Neuronal stem cell (in vitro differentiated cells): ENCODE measurements at regions not wholly inside any gene's neighbourhood (a gene's known extent, or its start where the extent isn't known, plus 50 kb on each side); places are given as distances from the start of the nearest gene placed in this dataset.
A peak's percentile ranks its signal among the peaks of the same experiment; 100 is the strongest.

Source experiments
- DNase-seq: peaks from one replicate; pipeline ENCODE4 v3.0.0-alpha.2; 2013; ENCODE audit warnings: low spot score
- H2AFZ ChIP-seq: one replicate; pipeline ENCODE4 v1.6.1; 2013; ENCODE audit warnings: mild to moderate bottlenecking, low read length, inconsistent platforms
- H2AK5ac ChIP-seq: 2 replicates; pipeline ENCODE4 v1.6.1; 2013; ENCODE audit warnings: low read depth, mild to moderate bottlenecking, inconsistent platforms, low read length, moderate library complexity, mixed read lengths
- H2BK120ac ChIP-seq: 2 replicates; pipeline ENCODE4 v1.6.1; 2013; ENCODE audit warnings: low read depth, mild to moderate bottlenecking, inconsistent platforms, low read length, moderate library complexity, mixed read lengths
- H2BK12ac ChIP-seq: one replicate; pipeline ENCODE4 v1.6.1; 2013; ENCODE audit warnings: low read length, inconsistent platforms
- H2BK15ac ChIP-seq: 2 replicates; pipeline ENCODE4 v1.6.1; 2013; ENCODE audit warnings: mild to moderate bottlenecking, low read length, inconsistent platforms, mixed read lengths
- H2BK5ac ChIP-seq: one replicate; pipeline ENCODE4 v1.6.1; 2013; ENCODE audit warnings: inconsistent platforms, mild to moderate bottlenecking, low read length, moderate library complexity
- H3K14ac ChIP-seq: one replicate; pipeline ENCODE4 v1.6.1; 2013; ENCODE audit warnings: low read length, inconsistent platforms
- H3K18ac ChIP-seq: 2 replicates; pipeline ENCODE4 v1.6.1; 2013; ENCODE audit warnings: low read length, inconsistent platforms
- H3K23ac ChIP-seq: 2 replicates; pipeline ENCODE4 v1.6.1; 2013; ENCODE audit warnings: low read depth, mild to moderate bottlenecking, mixed read lengths, low read length, inconsistent platforms; ENCODE audit not compliant: poor library complexity
- H3K27ac ChIP-seq: replicated peaks from 3 replicates; pipeline ENCODE4 v1.5.1; 2013; ENCODE audit warnings: low read length, inconsistent platforms
- H3K27me3 ChIP-seq, 3 experiments: 2 replicates each; pipeline ENCODE4 v1.6.1; 2013; ENCODE audit warnings: low read length in 3 of 3, mild to moderate bottlenecking in 2 of 3, inconsistent platforms in 1 of 3, low read depth in 1 of 3, mixed read lengths in 1 of 3, moderate library complexity in 1 of 3; ENCODE audit not compliant: control insufficient read depth in 3 of 3, insufficient read depth in 3 of 3
- H3K36me3 ChIP-seq, 2 donors: replicated peaks in 1 of 2; 2 replicates each; pipeline ENCODE4 v1.6.1; 2013; ENCODE audit warnings: low read length in 2 of 2; ENCODE audit not compliant: control insufficient read depth in 2 of 2, insufficient read depth in 2 of 2
- H3K4ac ChIP-seq: 2 replicates; pipeline ENCODE4 v1.6.1; 2013; ENCODE audit warnings: inconsistent platforms, mild to moderate bottlenecking, low read length, moderate library complexity
- H3K4me1 ChIP-seq, 2 donors: 1 replicate in 1 of 2; 2 replicates in 1 of 2; pipeline ENCODE4 v1.6.1; 2013; ENCODE audit warnings: low read length in 2 of 2, low read depth in 1 of 2; ENCODE audit not compliant: control insufficient read depth in 2 of 2, insufficient read depth in 1 of 2
- H3K4me2 ChIP-seq: one replicate; pipeline ENCODE4 v1.6.1; 2013; ENCODE audit warnings: mild to moderate bottlenecking, low read length, inconsistent platforms; ENCODE audit not compliant: insufficient read depth, poor library complexity, severe bottlenecking
- H3K4me3 ChIP-seq, 2 donors: 2 replicates each; pipeline ENCODE4 v1.5.1; 2013; ENCODE audit warnings: low read length in 2 of 2, mild to moderate bottlenecking in 2 of 2, inconsistent platforms in 1 of 2, moderate library complexity in 1 of 2
- H3K79me1 ChIP-seq: one replicate; pipeline ENCODE4 v1.6.1; 2013; ENCODE audit warnings: low read depth, mild to moderate bottlenecking, inconsistent platforms, low read length, moderate library complexity
- H3K9ac ChIP-seq: one replicate; pipeline ENCODE4 v1.6.1; 2013; ENCODE audit warnings: mild to moderate bottlenecking, low read depth, low read length, inconsistent platforms; ENCODE audit not compliant: poor library complexity
- H3K9me3 ChIP-seq, 2 donors: replicated peaks in 1 of 2; 2 replicates each; pipeline versions ENCODE3 to v1.6.1; 2013; ENCODE audit warnings: low read length in 2 of 2, mild to moderate bottlenecking in 2 of 2, inconsistent platforms in 1 of 2, low read depth in 1 of 2, mixed read lengths in 1 of 2, moderate library complexity in 1 of 2; ENCODE audit not compliant: control insufficient read depth in 2 of 2, insufficient read depth in 1 of 2
- H4K8ac ChIP-seq: one replicate; pipeline ENCODE4 v1.6.1; 2013; ENCODE audit warnings: low read depth, mild to moderate bottlenecking, inconsistent platforms, low read length, moderate library complexity
- H4K91ac ChIP-seq: one replicate; pipeline ENCODE4 v1.6.1; 2013; ENCODE audit warnings: low read length, low read depth, mild to moderate bottlenecking, inconsistent platforms; ENCODE audit not compliant: poor library complexity
- WGBS, 2 donors: extraction: QIAGEN DNeasy Blood & Tissue Kit; methylation state at CpG; one replicate each; pipeline ENCODE4 v1.1.7; 2013; ENCODE audit warnings: missing lambda C conversion rate in 2 of 2, mixed read lengths in 1 of 2; ENCODE audit not compliant: insufficient read length in 2 of 2, insufficient replicate concordance in 1 of 2; ENCODE audit errors: extremely low coverage in 2 of 2; 5-methylcytosine and 5-hydroxymethylcytosine counted together

DNA sequence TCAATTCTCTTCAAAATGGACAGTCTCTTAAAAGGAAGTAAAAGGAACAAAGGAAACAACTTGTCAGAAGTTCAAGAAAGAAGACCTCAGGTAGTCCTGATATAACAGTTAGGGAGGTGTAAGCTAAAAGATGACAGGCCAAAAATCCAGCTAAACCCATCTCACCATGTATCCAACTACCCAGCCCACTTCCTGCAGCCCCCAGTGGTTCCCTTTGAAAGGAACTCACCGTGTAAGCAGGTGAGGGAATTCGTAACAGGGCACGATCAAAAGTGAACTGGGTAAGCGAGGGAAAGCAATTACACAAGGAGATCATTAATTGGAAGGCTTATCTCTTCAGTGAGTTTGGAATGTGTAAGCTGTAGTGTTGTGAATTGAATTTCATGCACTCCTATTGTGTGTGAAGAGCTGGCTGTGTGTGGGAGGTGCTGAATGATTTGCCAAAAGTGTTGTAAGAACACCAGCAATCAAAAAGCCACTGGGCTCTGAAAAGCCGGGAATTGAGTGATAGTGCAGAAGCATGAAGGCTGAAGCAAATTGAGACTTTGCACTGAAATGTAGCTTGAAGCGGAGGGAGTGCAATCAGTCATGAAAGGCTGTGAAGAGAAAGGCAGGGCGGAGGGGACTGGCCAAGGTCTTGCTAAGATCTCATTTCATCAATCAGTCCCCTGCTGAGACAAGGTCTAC, 914.2 kb upstream of the LCORL start:
- no peaks in the 10 kb centered on the region for H3K79me1 ChIP-seq
- no CpG with 5 or more reads among the region's 7 CpGs for WGBS, 2 donors
- H3K4me1 ChIP-seq = peaks cover 0 to 4% of the 10 kb centered on the region in 2 donors
- H3K4ac ChIP-seq = no peak overlapping the region
- H3K9me3 ChIP-seq = peaks cover 0 to 4% of the 10 kb centered on the region in 2 donors
- no peak overlapping the region for H3K14ac ChIP-seq
- H2BK5ac ChIP-seq = no peak overlapping the region
- no peak overlapping the region for H2BK15ac ChIP-seq
- peak overlapping the region; percentile 9 for H2AFZ ChIP-seq
- no peaks in the 10 kb centered on the region for H3K27me3 ChIP-seq
- H3K36me3 ChIP-seq = no peaks in the 10 kb centered on the region
- no peak overlapping the region for H3K18ac ChIP-seq
- H3K27ac ChIP-seq = peak overlapping the region; percentile 4
- no peak overlapping the region for H4K91ac ChIP-seq
- H3K4me3 ChIP-seq = no peak overlapping the region
- H2BK12ac ChIP-seq = no peak overlapping the region
- H3K9ac ChIP-seq = no peak overlapping the region
- DNase-seq = peak; percentile 42
- H2BK120ac ChIP-seq = no peak overlapping the region
- no peak overlapping the region for H3K4me2 ChIP-seq
- no peak overlapping the region for H3K23ac ChIP-seq
- H4K8ac ChIP-seq = no peak overlapping the region
- H2AK5ac ChIP-seq = no peak overlapping the region

GRCh38 chr4:18934197-18934596, 912.6 kb upstream of the LCORL start:
- Histone ChIP-seq H3K4me3 (no peak overlapping the region), H3K4ac (no peak overlapping the region), H2BK5ac (no peak overlapping the region), H2BK15ac (no peak overlapping the region), H3K4me2 (no peak overlapping the region), H3K14ac (no peak overlapping the region), H3K27me3 (no peaks in the 10 kb centered on the region), H3K23ac (no peak overlapping the region), H3K9me3 (peaks cover 0 to 4% of the 10 kb centered on the region in 2 donors), H3K79me1 (no peaks in the 10 kb centered on the region), H4K8ac (no peak overlapping the region), H3K27ac (no peak overlapping the region), H3K36me3 (no peaks in the 10 kb centered on the region), H3K9ac (no peak overlapping the region), H2BK120ac (no peak overlapping the region), H2AK5ac (no peak overlapping the region), H3K18ac (no peak overlapping the region), H4K91ac (no peak overlapping the region), H3K4me1 (peaks cover 0 to 4% of the 10 kb centered on the region in 2 donors), H2BK12ac (no peak overlapping the region), H2AFZ (no peak overlapping the region)
- WGBS, 2 donors = no CpG with 5 or more reads among the region's 4 CpGs
- DNase-seq = no peak

GRCh38 chr4:18932730-18933339, 911.3 kb upstream of the LCORL start:
- Histone ChIP-seq H2BK12ac (no peak overlapping the region), H3K9ac (no peak overlapping the region)

DNA sequence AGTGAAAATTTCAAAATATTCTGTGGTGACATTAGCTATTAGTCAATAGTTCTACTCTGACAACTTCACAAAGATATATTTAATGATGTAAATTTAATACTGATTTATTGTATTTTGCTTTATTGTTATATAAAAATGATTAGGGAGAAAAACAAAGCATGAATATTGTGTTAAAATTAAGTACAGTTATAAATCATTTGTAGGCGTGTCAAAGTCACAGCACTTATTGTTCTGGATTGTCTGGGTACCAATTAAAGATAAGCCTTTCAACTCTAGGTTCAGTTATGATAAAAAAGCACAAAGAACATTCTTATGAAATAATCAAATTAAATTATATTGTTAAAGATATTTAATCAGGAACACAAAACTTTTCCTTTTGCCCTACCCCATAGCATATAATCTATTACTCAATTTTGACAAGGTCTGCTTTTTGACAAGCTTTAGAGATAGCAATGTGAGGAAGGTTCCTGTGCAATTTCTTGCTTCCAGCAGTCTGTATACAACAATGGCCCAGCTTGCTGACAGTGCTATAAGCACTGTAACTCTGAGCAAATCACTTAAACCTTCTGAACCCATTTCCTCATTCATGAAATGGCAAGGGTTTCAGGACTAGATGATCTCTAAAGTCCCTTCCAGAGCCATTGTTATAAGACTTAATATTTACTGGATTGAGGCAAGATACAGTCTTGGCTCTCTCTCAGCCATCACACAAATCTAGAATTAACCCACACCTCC, 910.3 kb upstream of the LCORL start:
- no peak overlapping the region for H2BK120ac ChIP-seq
- H2AFZ ChIP-seq = no peak overlapping the region
- no peaks in the 10 kb centered on the region for H3K27me3 ChIP-seq
- no peaks in the 10 kb centered on the region for H3K36me3 ChIP-seq
- H2AK5ac ChIP-seq = no peak overlapping the region
- H2BK12ac ChIP-seq = no peak overlapping the region
- H3K4me2 ChIP-seq = no peak overlapping the region
- H2BK5ac ChIP-seq = no peak overlapping the region
- H3K27ac ChIP-seq = no peak overlapping the region
- H3K23ac ChIP-seq = no peak overlapping the region
- H3K9ac ChIP-seq = no peak overlapping the region
- no peak overlapping the region for H3K4me3 ChIP-seq
- no peak overlapping the region for H2BK15ac ChIP-seq
- peaks cover 0 to 4% of the 10 kb centered on the region in 2 donors for H3K4me1 ChIP-seq
- no peak for DNase-seq
- H3K18ac ChIP-seq = no peak overlapping the region
- no peaks in the 10 kb centered on the region for H3K79me1 ChIP-seq
- no peak overlapping the region for H3K4ac ChIP-seq
- no peaks in the 10 kb centered on the region for H3K9me3 ChIP-seq
- no CpG with 5 or more reads among the region's 1 CpG for WGBS, 2 donors
- no peak overlapping the region for H3K14ac ChIP-seq
- H4K8ac ChIP-seq = no peak overlapping the region
- H4K91ac ChIP-seq = no peak overlapping the region

More at GRCh38 chr4:18932730-18933339, 911.3 kb upstream of the LCORL start:
- peaks cover 0 to 4% of the 10 kb centered on the region in 2 donors for H3K4me1 ChIP-seq
- H3K14ac ChIP-seq = no peak overlapping the region
- no peaks in the 10 kb centered on the region for H3K36me3 ChIP-seq
- H3K27me3 ChIP-seq = no peaks in the 10 kb centered on the region
- H3K18ac ChIP-seq = no peak overlapping the region
- H3K9me3 ChIP-seq = peaks cover 0 to 4% of the 10 kb centered on the region in 2 donors
- no peak overlapping the region for H3K4ac ChIP-seq
- no CpG with 5 or more reads among the region's 1 CpG for WGBS, 2 donors
- no peak for DNase-seq
- H3K79me1 ChIP-seq = no peaks in the 10 kb centered on the region
- H2BK5ac ChIP-seq = no peak overlapping the region
- H4K8ac ChIP-seq = no peak overlapping the region
- no peak overlapping the region for H2AK5ac ChIP-seq
- no peak overlapping the region for H3K4me2 ChIP-seq
- H3K23ac ChIP-seq = no peak overlapping the region
- H2BK15ac ChIP-seq = no peak overlapping the region
- H3K27ac ChIP-seq = no peak overlapping the region
- no peak overlapping the region for H3K4me3 ChIP-seq
- H2BK120ac ChIP-seq = no peak overlapping the region
- H2AFZ ChIP-seq = no peak overlapping the region
- no peak overlapping the region for H4K91ac ChIP-seq
